Suprapubic skin (tissue), 4 donors: ENCODE measurements at regions not wholly inside any gene's neighbourhood (a gene's known extent, or its start where the extent isn't known, plus 50 kb on each side); places are given as distances from the start of the nearest gene placed in this dataset.

ENCODE experiments used
- CTCF ChIP-seq, 2 donors: fragments of 200-600 bp in 1 of 2; fragments of 450-650 bp in 1 of 2; sonication (generic) in 1 of 2; IDR thresholded peaks; one replicate each; pipeline ENCODE4 v1.5.1; 2016 to 2019; ENCODE audit warnings: antibody characterized with exemption in 2 of 2, mild to moderate bottlenecking in 1 of 2, moderate library complexity in 1 of 2
- EP300 ChIP-seq: sonication (generic); formaldehyde crosslinking; IDR thresholded peaks from one replicate; pipeline ENCODE4 v1.6.1; 2017; ENCODE audit warnings: antibody characterized with exemption
- POLR2A ChIP-seq, 2 donors: fragments of 450-650 bp; IDR thresholded peaks; one replicate each; pipeline ENCODE4 v1.6.1; 2017; ENCODE audit warnings: antibody characterized with exemption in 2 of 2, mild to moderate bottlenecking in 2 of 2, moderate library complexity in 2 of 2
- POLR2AphosphoS5 ChIP-seq, 3 donors: sonication (generic); formaldehyde crosslinking; IDR thresholded peaks; one replicate each; pipeline ENCODE4 v1.6.1; 2017; ENCODE audit warnings: antibody characterized with exemption in 3 of 3

- TF ChIP-seq CTCF (IDR thresholded peaks at IDR 0.05) (no peak), POLR2AphosphoS5 (IDR thresholded peaks at IDR 0.05) (no peak), EP300 (no peak), POLR2A (IDR thresholded peaks at IDR 0.05) (no peak)
These were observed 58.9 kb upstream of the GATA5 start for GRCh38 chr20:62534526-62535221.
